Bone marrow (tissue), 2 donors: ENCODE measurements at regions not wholly inside any gene's neighbourhood (a gene's known extent, or its start where the extent isn't known, plus 50 kb on each side); places are given as distances from the start of the nearest gene placed in this dataset.

Experiments used
- DNase-seq, 2 donors: peaks; one replicate each; lab custom pipeline; 2025; lab: John Stamatoyannopoulos, UW

- no peak for DNase-seq
Measured at GRCh38 chr14:62093736-62094135, 331.5 kb downstream of the SNAPC1 start.

- no peak for DNase-seq
Measured at GRCh38 chr14:62097072-62097471, 334.9 kb downstream of the SNAPC1 start.

- no peak for DNase-seq
Measured at GRCh38 chr14:62097824-62098223, 335.6 kb downstream of the SNAPC1 start.

GRCh38 chr14:62098357-62098756, 336.1 kb downstream of the SNAPC1 start:
- DNase-seq, result no peak

- no peak for DNase-seq
Measured at GRCh38 chr14:62099091-62099490, 336.9 kb downstream of the SNAPC1 start.

GRCh38 chr14:62101189-62101588, 339.0 kb downstream of the SNAPC1 start:
- no peak for DNase-seq

- DNase-seq, result no peak
Measured at GRCh38 chr14:62101673-62102348, 339.6 kb downstream of the SNAPC1 start.

- DNase-seq, result no peak
Measured at GRCh38 chr14:62102349-62102725, 340.1 kb downstream of the SNAPC1 start.

- DNase-seq, result no peak
Measured at GRCh38 chr14:62103464-62103863, 341.2 kb downstream of the SNAPC1 start.

GRCh38 chr14:62110941-62111340, 348.7 kb downstream of the SNAPC1 start:
- no peak for DNase-seq

- no peak for DNase-seq
Measured at GRCh38 chr14:62117010-62117750, 355.0 kb downstream of the SNAPC1 start.

GRCh38 chr14:62117751-62118105, 355.5 kb downstream of the SNAPC1 start:
- no peak for DNase-seq

GRCh38 chr14:62118461-62118860, 356.2 kb downstream of the SNAPC1 start:
- no peak for DNase-seq

GRCh38 chr14:62118871-62119270, 356.7 kb downstream of the SNAPC1 start:
- no peak for DNase-seq

GRCh38 chr14:62123961-62124360, 361.7 kb downstream of the SNAPC1 start:
- DNase-seq, result no peak

GRCh38 chr14:62125793-62126192, 363.6 kb downstream of the SNAPC1 start:
- no peak for DNase-seq

- DNase-seq, result peak in 1 of 2 donors; percentile 22
Measured at GRCh38 chr14:62126879-62127478, 364.8 kb downstream of the SNAPC1 start.

GRCh38 chr14:62130441-62130840, 368.2 kb downstream of the SNAPC1 start:
- DNase-seq, result no peak

- DNase-seq, result no peak
Measured at GRCh38 chr14:62133776-62134550, 371.7 kb downstream of the SNAPC1 start.

GRCh38 chr14:62138593-62138992, 376.4 kb downstream of the SNAPC1 start:
- no peak for DNase-seq

GRCh38 chr14:62141139-62141538, 378.9 kb downstream of the SNAPC1 start:
- no peak for DNase-seq

- no peak for DNase-seq
Measured at GRCh38 chr14:62143245-62143644, 381.0 kb downstream of the SNAPC1 start.

- DNase-seq, result no peak
Measured at GRCh38 chr14:62144863-62145262, 382.6 kb downstream of the SNAPC1 start.
